GM19324 (cell line): ENCODE measurements at regions not wholly inside any gene's neighbourhood (a gene's known extent, or its start where the extent isn't known, plus 50 kb on each side); places are given as distances from the start of the nearest gene placed in this dataset.
"Not testable (repeated sequence)": the region's sequence is repeated elsewhere in the genome, so short reads cannot be mapped to it uniquely, and the experiment has no call there.

Experiments used
- ATAC-seq: cut with Tn5 transposase; IDR thresholded peaks from one replicate; pipeline ENCODE4 v1.9.1; 2021; ENCODE audit warnings: mild to moderate bottlenecking, moderate library complexity; ENCODE audit not compliant: unreplicated experiment, low FRiP score

GRCh38 chr14:25444381-25444780 lies 394.4 kb upstream of the STXBP6 start:
- no peak for ATAC-seq

GRCh38 chr14:25440382-25440781 lies 390.4 kb upstream of the STXBP6 start:
- not testable (repeated sequence) for ATAC-seq

- ATAC-seq: no peak
These were observed 387.0 kb upstream of the STXBP6 start for GRCh38 chr14:25436906-25437305.

- ATAC-seq: no peak
These were observed 386.4 kb upstream of the STXBP6 start for GRCh38 chr14:25436288-25436875.

- ATAC-seq: no peak
These were observed 381.5 kb upstream of the STXBP6 start for GRCh38 chr14:25431211-25432076.

GRCh38 chr14:25430808-25431207 lies 380.9 kb upstream of the STXBP6 start:
- no peak for ATAC-seq

- ATAC-seq: no peak
These were observed 363.1 kb upstream of the STXBP6 start for GRCh38 chr14:25412998-25413397.

GRCh38 chr14:25411781-25412757 lies 362.1 kb upstream of the STXBP6 start:
- ATAC-seq: no peak

GRCh38 chr14:25406818-25407217 lies 356.9 kb upstream of the STXBP6 start:
- no peak for ATAC-seq

GRCh38 chr14:25400607-25401206 lies 350.8 kb upstream of the STXBP6 start:
- ATAC-seq: no peak

GRCh38 chr14:25396128-25396527 lies 346.2 kb upstream of the STXBP6 start:
- no peak for ATAC-seq

GRCh38 chr14:25394791-25395391 lies 344.9 kb upstream of the STXBP6 start:
- no peak for ATAC-seq

GRCh38 chr14:25394356-25394755 lies 344.4 kb upstream of the STXBP6 start:
- ATAC-seq: no peak

GRCh38 chr14:25389948-25390347 lies 340.0 kb upstream of the STXBP6 start:
- no peak for ATAC-seq

- no peak for ATAC-seq
These were observed 331.6 kb upstream of the STXBP6 start for GRCh38 chr14:25381498-25381897.

- no peak for ATAC-seq
These were observed 325.7 kb upstream of the STXBP6 start for GRCh38 chr14:25375639-25376038.

- no peak for ATAC-seq
These were observed 321.1 kb upstream of the STXBP6 start for GRCh38 chr14:25371068-25371467.

- ATAC-seq: not testable (repeated sequence)
These were observed 320.1 kb upstream of the STXBP6 start for GRCh38 chr14:25370057-25370456.

- ATAC-seq: no peak
These were observed 308.4 kb upstream of the STXBP6 start for GRCh38 chr14:25358330-25358729.

GRCh38 chr14:25351269-25351668 lies 301.3 kb upstream of the STXBP6 start:
- no peak for ATAC-seq
